GM12891 (cell line): ENCODE measurements at regions not wholly inside any gene's neighbourhood (a gene's known extent, or its start where the extent isn't known, plus 50 kb on each side); places are given as distances from the start of the nearest gene placed in this dataset.

ENCODE experiments used
- POLR2A ChIP-seq: IDR thresholded peaks from 2 replicates; pipeline ENCODE4 v1.6.1; 2011; ENCODE audit warnings: low read depth, low read length, control low read depth
- POLR2AphosphoS5 ChIP-seq: IDR thresholded peaks from 2 replicates; pipeline ENCODE4 v1.6.1; 2011; ENCODE audit warnings: low read depth, low read length, control low read depth
- TAF1 ChIP-seq: IDR thresholded peaks from 2 replicates; pipeline ENCODE4 v1.6.1; 2011; ENCODE audit warnings: low read depth, low read length, control low read depth

DNA sequence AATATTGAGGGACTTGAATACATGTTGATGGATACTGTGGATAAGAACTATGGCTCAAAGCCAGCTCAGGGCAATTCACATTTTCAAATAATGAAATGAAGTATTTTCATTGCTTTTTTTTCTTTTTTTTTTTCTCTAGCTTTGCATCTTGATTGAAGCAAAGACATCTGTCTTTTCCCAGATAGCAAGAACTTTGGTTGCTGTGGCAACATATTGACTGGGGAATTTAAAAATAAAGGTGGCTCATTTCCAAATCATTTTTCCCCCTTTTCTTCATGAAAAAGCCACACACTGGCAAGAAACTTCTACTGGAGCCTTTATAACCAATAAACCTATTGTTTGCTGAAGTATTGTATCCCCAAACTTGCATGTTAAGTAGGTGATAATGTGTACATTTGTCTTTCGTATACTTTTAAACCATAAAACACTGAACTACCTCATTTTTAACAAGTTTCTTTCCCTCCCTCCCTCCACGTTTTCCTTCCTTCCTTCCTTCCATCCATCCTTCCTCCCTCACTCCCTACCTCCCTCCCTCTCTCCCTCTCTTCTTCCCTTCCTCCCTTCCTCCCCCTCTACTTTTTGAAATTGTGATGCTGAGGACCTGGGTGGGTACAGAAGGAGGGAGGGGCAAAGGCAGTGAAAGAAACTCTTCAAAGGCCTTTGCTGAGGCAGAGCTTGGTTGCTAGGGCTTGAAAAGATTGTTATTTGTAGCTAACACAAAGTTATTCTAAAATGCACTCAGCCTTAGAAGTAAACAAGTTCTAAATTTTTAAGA is 343.5 kb upstream of the SPRY2 start:
- no peak for TF ChIP-seq POLR2A
- no peak for TF ChIP-seq TAF1
- TF ChIP-seq POLR2AphosphoS5 = no peak
